Right atrium auricular region (tissue), 2 donors: ENCODE measurements at regions not wholly inside any gene's neighbourhood (a gene's known extent, or its start where the extent isn't known, plus 50 kb on each side); places are given as distances from the start of the nearest gene placed in this dataset.

Experiments
- DNase-seq: peaks from one replicate; pipeline ENCODE4 v3.0.0-alpha.2; 2019; ENCODE audit warnings: low spot score
- H3K27ac ChIP-seq, 2 donors: fragments of 200-600 bp; sonication (generic); 1 replicate in 1 of 2; 2 replicates in 1 of 2; pipeline ENCODE4 v1.5.1; 2016 to 2019
- H3K27me3 ChIP-seq, 2 donors: fragments of 200-600 bp; sonication (generic); one replicate each; pipeline versions ENCODE4 v1.5.1 to v1.6.0; 2017 to 2019
- H3K36me3 ChIP-seq: fragments of 200-600 bp; sonication (generic); one replicate; pipeline ENCODE4 v1.5.1; 2016
- H3K4me1 ChIP-seq, 2 donors: fragments of 200-600 bp; sonication (generic); one replicate each; pipeline versions ENCODE4 v1.5.1 to v1.6.0; 2017 to 2019
- H3K4me3 ChIP-seq, 2 donors: fragments of 200-600 bp; sonication (generic); 1 replicate in 1 of 2; 2 replicates in 1 of 2; pipeline ENCODE4 v1.5.1; 2017 to 2019; ENCODE audit warnings: mild to moderate bottlenecking in 1 of 2, moderate library complexity in 1 of 2
- H3K9me3 ChIP-seq, 2 donors: fragments of 200-600 bp; sonication (generic); one replicate each; pipeline ENCODE4 v1.5.1; 2019
- TF ChIP-seq, protein P1 (sequence below), 2 donors: fragments of 200-600 bp; sonication (generic); IDR thresholded peaks; one replicate each; pipeline ENCODE4 v1.5.1; 2019; ENCODE audit warnings: antibody characterized with exemption in 2 of 2

DNA sequence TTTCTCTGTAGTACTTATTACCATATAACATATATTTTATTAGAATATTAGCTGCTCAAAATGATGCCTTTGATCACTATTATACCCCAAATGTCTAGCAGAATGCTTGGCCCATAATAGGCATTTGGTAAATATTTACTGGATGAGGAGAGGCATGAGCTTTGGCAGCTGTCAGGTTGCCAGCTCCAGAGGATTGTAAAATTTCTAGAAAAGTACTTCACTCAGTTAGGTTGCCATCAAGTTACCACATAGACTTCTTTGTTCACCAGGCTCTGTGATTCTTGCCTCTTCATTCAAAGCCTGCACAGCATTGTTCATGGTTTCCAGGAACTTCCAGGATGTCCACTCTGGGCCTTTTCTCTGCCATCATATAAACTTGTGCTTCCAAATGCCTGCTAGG, 582.8 kb downstream of the PDCD6IP start:
- DNase-seq = no peak
- no peaks in the 10 kb centered on the region for H3K9me3 ChIP-seq
- TF ChIP-seq, protein P1, sequence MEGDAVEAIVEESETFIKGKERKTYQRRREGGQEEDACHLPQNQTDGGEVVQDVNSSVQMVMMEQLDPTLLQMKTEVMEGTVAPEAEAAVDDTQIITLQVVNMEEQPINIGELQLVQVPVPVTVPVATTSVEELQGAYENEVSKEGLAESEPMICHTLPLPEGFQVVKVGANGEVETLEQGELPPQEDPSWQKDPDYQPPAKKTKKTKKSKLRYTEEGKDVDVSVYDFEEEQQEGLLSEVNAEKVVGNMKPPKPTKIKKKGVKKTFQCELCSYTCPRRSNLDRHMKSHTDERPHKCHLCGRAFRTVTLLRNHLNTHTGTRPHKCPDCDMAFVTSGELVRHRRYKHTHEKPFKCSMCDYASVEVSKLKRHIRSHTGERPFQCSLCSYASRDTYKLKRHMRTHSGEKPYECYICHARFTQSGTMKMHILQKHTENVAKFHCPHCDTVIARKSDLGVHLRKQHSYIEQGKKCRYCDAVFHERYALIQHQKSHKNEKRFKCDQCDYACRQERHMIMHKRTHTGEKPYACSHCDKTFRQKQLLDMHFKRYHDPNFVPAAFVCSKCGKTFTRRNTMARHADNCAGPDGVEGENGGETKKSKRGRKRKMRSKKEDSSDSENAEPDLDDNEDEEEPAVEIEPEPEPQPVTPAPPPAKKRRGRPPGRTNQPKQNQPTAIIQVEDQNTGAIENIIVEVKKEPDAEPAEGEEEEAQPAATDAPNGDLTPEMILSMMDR (IDR thresholded peaks at IDR 0.05) = no peak
- H3K4me1 ChIP-seq = no peaks in the 10 kb centered on the region
- H3K27ac ChIP-seq = no peak overlapping the region
- H3K36me3 ChIP-seq = no peaks in the 10 kb centered on the region
- H3K27me3 ChIP-seq = no peaks in the 10 kb centered on the region
- no peak overlapping the region for H3K4me3 ChIP-seq

- Histone ChIP-seq H3K36me3 (no peaks in the 10 kb centered on the region), H3K27me3 (no peaks in the 10 kb centered on the region), H3K27ac (no peak overlapping the region), H3K9me3 (no peaks in the 10 kb centered on the region), H3K4me1 (no peaks in the 10 kb centered on the region), H3K4me3 (no peak overlapping the region)
- DNase-seq = no peak
- TF ChIP-seq, protein P1 (IDR thresholded peaks at IDR 0.05) = no peak
Measured at GRCh38 chr3:34382859-34383258, 584.4 kb downstream of the PDCD6IP start.

- H3K4me1 ChIP-seq = no peaks in the 10 kb centered on the region
- no peaks in the 10 kb centered on the region for H3K9me3 ChIP-seq
- no peaks in the 10 kb centered on the region for H3K36me3 ChIP-seq
- no peak for DNase-seq
- H3K27me3 ChIP-seq = no peaks in the 10 kb centered on the region
- H3K4me3 ChIP-seq = no peak overlapping the region
- TF ChIP-seq, protein P1 (IDR thresholded peaks at IDR 0.05) = no peak
- H3K27ac ChIP-seq = no peak overlapping the region
Measured at GRCh38 chr3:34386309-34386708, 587.9 kb downstream of the PDCD6IP start.

DNA sequence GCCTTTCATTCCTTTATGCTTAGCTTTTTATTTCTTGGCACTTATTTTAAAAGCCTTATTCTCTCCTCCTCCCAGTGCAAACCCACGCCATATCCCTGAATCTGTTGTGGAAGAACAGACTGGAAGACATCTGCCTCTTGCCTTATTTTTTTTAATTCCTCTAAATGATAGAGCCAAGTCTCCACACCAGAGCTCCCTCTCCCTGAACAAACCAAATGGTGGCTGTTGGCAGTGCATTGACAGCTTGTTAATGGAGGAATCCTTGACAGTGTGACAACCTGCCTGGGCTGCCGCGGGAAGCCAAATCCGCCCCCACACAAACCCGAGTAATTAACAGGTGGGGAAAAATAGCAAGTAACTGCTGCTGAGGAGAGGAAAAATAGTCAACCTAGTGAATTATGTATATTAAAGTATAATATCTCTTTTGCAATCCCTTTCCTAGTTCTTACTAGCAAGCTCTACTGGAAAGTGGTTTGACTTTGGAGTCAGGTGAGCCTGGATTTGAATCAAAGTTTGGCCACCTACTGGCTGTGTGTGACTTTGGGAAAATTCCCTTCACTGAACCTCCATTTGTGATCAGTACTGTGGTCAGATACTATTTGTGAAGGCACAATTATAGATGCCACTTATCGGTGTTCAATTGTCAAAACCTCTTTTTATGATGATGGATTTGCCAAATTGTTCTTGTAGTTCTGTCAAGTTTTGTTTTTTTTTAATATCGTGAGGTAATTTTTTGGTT, 589.6 kb downstream of the PDCD6IP start:
- TF ChIP-seq, protein P1 (IDR thresholded peaks at IDR 0.05) = no peak
- no peak for DNase-seq

DNA sequence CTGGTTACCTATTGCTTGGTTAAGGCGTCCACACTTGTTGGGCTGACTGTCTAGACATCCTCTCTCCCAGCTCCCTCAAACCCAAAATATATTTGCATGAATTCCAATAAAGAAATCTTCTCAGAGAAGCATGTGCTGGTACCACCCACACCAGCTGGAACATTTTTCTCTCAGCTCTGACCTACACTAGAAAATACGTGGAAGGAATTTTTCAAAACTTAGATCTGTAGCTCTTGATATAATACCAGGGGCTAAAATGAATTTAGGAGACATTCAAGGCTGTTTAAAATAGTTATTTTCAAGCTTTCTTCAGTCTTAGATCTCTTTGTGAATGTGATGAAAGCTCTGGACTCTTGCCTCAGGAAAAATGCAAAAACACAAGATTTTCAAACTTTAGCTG, 590.4 kb downstream of the PDCD6IP start:
- TF ChIP-seq, protein P1 (IDR thresholded peaks at IDR 0.05) = no peak
- no peak for DNase-seq

More for the DNA sequence above, 589.6 kb downstream of the PDCD6IP start:
- Histone ChIP-seq H3K9me3 (peaks cover 0 to 8% of the 10 kb centered on the region in 2 donors), H3K4me3 (no peak overlapping the region), H3K36me3 (no peaks in the 10 kb centered on the region), H3K27ac (no peak overlapping the region), H3K4me1 (no peaks in the 10 kb centered on the region), H3K27me3 (no peaks in the 10 kb centered on the region)

More for the DNA sequence above, 590.4 kb downstream of the PDCD6IP start:
- Histone ChIP-seq H3K4me1 (no peaks in the 10 kb centered on the region), H3K27ac (no peak overlapping the region), H3K9me3 (peaks cover 0 to 10% of the 10 kb centered on the region in 2 donors), H3K4me3 (no peak overlapping the region), H3K27me3 (no peaks in the 10 kb centered on the region), H3K36me3 (no peaks in the 10 kb centered on the region)
